Natural killer cell (primary cell): ENCODE measurements at regions not wholly inside any gene's neighbourhood (a gene's known extent, or its start where the extent isn't known, plus 50 kb on each side); places are given as distances from the start of the nearest gene placed in this dataset.

Experiments
- ATAC-seq, 3 donors: fragments of 150-1000 bp in 2 of 3; fragments of 200-7000 bp in 1 of 3; cut with Tn5 transposase; 1 replicate in 1 of 3; 2 replicates in 2 of 3; pipeline ENCODE4 v1.10.0; 2021; ENCODE audit warnings: mild to moderate bottlenecking in 2 of 3, moderate library complexity in 2 of 3
- DNase-seq, 2 donors: peaks; one replicate each; pipeline versions ENCODE4 v3.0.0 to v3.0.0-alpha.2; 2013 to 2021; ENCODE audit warnings: mixed read lengths in 1 of 2
- H3K27ac ChIP-seq: one replicate; pipeline ENCODE4 v1.5.1; 2013; ENCODE audit warnings: mild to moderate bottlenecking, low read length
- H3K27me3 ChIP-seq: one replicate; pipeline ENCODE4 v1.6.1; 2013; ENCODE audit warnings: low read length; ENCODE audit not compliant: control insufficient read depth, insufficient read depth
- H3K36me3 ChIP-seq: one replicate; pipeline ENCODE4 v1.6.1; 2013; ENCODE audit warnings: low read length; ENCODE audit not compliant: control insufficient read depth, insufficient read depth
- H3K4me1 ChIP-seq: one replicate; pipeline ENCODE4 v1.6.1; 2013; ENCODE audit warnings: low read length; ENCODE audit not compliant: control insufficient read depth, insufficient read depth
- H3K4me3 ChIP-seq: one replicate; pipeline ENCODE4 v1.5.1; 2013; ENCODE audit warnings: low read length
- H3K9me3 ChIP-seq: one replicate; pipeline ENCODE4 v1.6.1; 2013; ENCODE audit warnings: low read length; ENCODE audit not compliant: control insufficient read depth, insufficient read depth
- H3K27ac Mint-ChIP-seq, 2 donors: one replicate each; pipeline ENCODE4 v1.8.0; 2022; ENCODE audit warnings: mild to moderate bottlenecking in 2 of 2, mixed read lengths in 2 of 2, moderate library complexity in 1 of 2
- H3K27me3 Mint-ChIP-seq, 2 donors: one replicate each; pipeline ENCODE4 v1.8.0; 2022; ENCODE audit warnings: low read depth in 2 of 2, mixed read lengths in 2 of 2
- H3K36me3 Mint-ChIP-seq: one replicate; pipeline ENCODE4 v1.8.0; 2022; ENCODE audit warnings: mixed read lengths
- H3K4me1 Mint-ChIP-seq, 2 donors: one replicate each; pipeline ENCODE4 v1.8.0; 2022; ENCODE audit warnings: mixed read lengths in 2 of 2
- H3K4me3 Mint-ChIP-seq: one replicate; pipeline ENCODE4 v1.8.0; 2022; ENCODE audit warnings: mild to moderate bottlenecking, moderate library complexity, mixed read lengths
- H3K9me3 Mint-ChIP-seq, 2 donors: one replicate each; pipeline ENCODE4 v1.8.0; 2022; ENCODE audit warnings: mixed read lengths in 2 of 2
- WGBS: methylation state at CpG from one replicate; pipeline ENCODE4 v1.1.7; 2013; ENCODE audit warnings: missing lambda C conversion rate; ENCODE audit not compliant: insufficient coverage; 5-methylcytosine and 5-hydroxymethylcytosine counted together
- intact Hi-C: fragments of 100-400 bp; cut with micrococcal nuclease; formaldehyde crosslinking; loops from one replicate; pipeline ENCODE4 v1.14.2; 2022
- TF ChIP-seq, protein P1 (sequence below): fragments of 200-600 bp; IDR thresholded peaks from one replicate; pipeline ENCODE4 v1.8.0; 2022; ENCODE audit warnings: antibody characterized with exemption

- Histone ChIP-seq H3K4me1 (no peaks in the 10 kb centered on the region), H3K36me3 (no peaks in the 10 kb centered on the region), H3K27me3 (no peaks in the 10 kb centered on the region), H3K4me3 (no peak overlapping the region), H3K27ac (no peak overlapping the region), H3K9me3 (no peaks in the 10 kb centered on the region)
- 86% methylated on average over 19 of the region's 19 CpGs for WGBS
- TF ChIP-seq, protein P1, sequence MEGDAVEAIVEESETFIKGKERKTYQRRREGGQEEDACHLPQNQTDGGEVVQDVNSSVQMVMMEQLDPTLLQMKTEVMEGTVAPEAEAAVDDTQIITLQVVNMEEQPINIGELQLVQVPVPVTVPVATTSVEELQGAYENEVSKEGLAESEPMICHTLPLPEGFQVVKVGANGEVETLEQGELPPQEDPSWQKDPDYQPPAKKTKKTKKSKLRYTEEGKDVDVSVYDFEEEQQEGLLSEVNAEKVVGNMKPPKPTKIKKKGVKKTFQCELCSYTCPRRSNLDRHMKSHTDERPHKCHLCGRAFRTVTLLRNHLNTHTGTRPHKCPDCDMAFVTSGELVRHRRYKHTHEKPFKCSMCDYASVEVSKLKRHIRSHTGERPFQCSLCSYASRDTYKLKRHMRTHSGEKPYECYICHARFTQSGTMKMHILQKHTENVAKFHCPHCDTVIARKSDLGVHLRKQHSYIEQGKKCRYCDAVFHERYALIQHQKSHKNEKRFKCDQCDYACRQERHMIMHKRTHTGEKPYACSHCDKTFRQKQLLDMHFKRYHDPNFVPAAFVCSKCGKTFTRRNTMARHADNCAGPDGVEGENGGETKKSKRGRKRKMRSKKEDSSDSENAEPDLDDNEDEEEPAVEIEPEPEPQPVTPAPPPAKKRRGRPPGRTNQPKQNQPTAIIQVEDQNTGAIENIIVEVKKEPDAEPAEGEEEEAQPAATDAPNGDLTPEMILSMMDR: no peak
- Mint-ChIP-seq H3K36me3 (no peaks in the 10 kb centered on the region), H3K4me3 (no peak overlapping the region), H3K4me1 (no peaks in the 10 kb centered on the region), H3K9me3 (no peaks in the 10 kb centered on the region), H3K27ac (no peak overlapping the region), H3K27me3 (peaks cover 5 to 8% of the 10 kb centered on the region in 2 donors)
- DNase-seq: no peak
- intact Hi-C loops: no loop called here
- ATAC-seq: no peak
Measured at GRCh38 chr21:43301409-43302061, 125.4 kb downstream of the SIK1 start.

DNA sequence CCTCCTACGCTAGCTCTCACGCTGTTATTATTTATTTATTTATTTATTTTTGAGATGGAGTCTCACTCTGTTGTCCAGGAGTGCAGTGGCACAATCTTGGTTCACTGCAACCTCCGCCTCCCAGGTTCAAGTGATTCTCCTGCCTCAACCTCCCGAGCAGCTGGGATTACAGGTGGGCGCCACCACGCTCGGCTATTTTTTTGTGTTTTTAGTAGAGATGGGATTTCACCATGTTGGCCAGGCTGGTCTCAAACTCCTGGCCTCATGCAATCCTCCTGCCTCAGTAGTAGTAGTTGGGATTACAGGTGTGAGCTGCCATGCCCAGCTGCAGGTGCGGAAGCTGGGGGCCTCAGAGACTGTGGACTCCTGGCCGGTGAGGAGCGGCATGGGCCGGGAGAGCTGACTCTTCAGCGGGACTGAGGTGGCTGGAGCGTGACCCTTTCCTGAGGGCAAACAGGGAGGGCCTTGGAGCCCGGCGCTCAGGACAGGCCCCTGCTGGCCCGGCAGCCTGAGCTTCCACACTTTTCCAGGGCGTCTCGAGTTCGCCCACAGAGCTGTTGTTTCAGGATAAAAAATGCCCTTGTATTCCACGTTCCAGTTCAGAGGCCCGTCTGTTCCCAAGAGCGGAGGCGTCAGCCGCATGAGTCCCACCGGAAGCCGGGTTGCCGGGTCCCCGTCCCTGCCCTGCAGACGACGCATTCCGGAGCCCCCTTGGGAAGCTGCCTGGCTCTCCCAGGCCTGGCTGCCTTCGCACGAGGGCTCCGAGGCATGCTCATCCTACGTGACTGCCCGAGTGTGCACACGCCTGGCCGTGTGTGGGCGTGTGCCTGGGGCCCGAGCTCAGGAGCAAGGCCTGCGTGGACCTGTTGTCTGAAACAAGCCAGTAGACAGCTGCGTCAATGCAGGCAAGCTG is 126.2 kb downstream of the SIK1 start:
- Histone ChIP-seq H3K4me3 (no peak overlapping the region), H3K9me3 (no peaks in the 10 kb centered on the region), H3K27ac (no peak overlapping the region), H3K4me1 (no peaks in the 10 kb centered on the region), H3K27me3 (no peaks in the 10 kb centered on the region), H3K36me3 (no peaks in the 10 kb centered on the region)
- H3K4me3 Mint-ChIP-seq: no peak overlapping the region
- no peaks in the 10 kb centered on the region for H3K9me3 Mint-ChIP-seq
- H3K27me3 Mint-ChIP-seq: peaks cover 5 to 9% of the 10 kb centered on the region in 2 donors
- no peak overlapping the region for H3K27ac Mint-ChIP-seq
- intact Hi-C loops: no loop called here
- no peak for ATAC-seq
- DNase-seq: no peak
- WGBS: 92% methylated on average over 40 of the region's 42 CpGs
- H3K36me3 Mint-ChIP-seq: no peaks in the 10 kb centered on the region
- no peaks in the 10 kb centered on the region for H3K4me1 Mint-ChIP-seq
- TF ChIP-seq, protein P1: no peak

DNA sequence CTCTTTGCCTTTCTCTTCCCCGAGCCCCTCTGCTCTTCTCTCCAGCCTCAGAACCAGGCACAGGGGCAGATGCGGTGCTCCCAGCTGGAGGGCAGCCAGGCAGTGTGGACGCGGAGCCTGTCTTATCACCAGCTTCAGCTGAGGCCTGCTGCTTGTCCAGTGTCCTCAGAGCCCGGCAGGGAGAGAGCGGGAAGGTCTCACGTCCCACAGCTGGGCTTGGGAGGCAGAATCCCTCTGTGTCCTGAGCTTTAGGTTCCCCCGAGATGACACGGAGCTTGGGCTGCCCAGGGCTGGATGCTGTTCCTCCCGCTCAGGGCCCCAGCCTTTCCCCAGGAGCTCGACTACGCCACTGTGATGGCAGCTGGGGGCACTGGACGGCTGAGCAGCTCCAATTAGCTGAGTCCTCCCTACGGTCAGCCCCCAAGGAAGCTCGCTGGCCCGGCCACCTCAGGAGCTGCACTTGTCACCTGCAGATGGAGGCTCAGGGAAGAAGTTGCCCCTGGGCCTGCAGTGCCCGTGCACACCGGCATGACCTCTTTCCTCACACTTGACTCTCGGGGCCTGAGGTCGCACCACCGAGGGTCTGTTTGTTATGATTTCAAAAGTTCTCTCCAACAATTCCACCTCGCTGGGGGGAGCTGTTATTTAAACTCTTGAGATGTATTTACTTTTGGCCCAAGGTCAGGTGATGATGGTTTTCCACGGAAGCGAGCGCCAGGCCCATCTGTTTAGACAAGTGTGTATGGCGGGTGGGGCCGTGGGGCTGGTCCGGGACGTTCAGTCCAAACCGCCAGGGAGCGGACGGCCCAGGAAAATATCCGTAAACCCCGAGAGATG is 127.3 kb downstream of the SIK1 start:
- Histone ChIP-seq H3K9me3 (peaks cover 3% of the 10 kb centered on the region), H3K27ac (no peak overlapping the region), H3K4me3 (no peak overlapping the region), H3K36me3 (no peaks in the 10 kb centered on the region), H3K27me3 (no peaks in the 10 kb centered on the region), H3K4me1 (peaks cover 3% of the 10 kb centered on the region)
- Mint-ChIP-seq H3K4me3 (no peak overlapping the region), H3K36me3 (no peaks in the 10 kb centered on the region), H3K27me3 (peaks cover 8 to 16% of the 10 kb centered on the region in 2 donors), H3K4me1 (no peaks in the 10 kb centered on the region), H3K9me3 (peaks cover 0 to 2% of the 10 kb centered on the region in 2 donors), H3K27ac (no peak overlapping the region)
- intact Hi-C loops: no loop called here
- 94% methylated on average over 33 of the region's 34 CpGs for WGBS
- DNase-seq: no peak
- TF ChIP-seq, protein P1: no peak
- ATAC-seq: no peak
